ENCODE measurements at regions not wholly inside any gene's neighbourhood (a gene's known extent, or its start where the extent isn't known, plus 50 kb on each side); places are given as distances from the start of the nearest gene placed in this dataset.

- WGBS, 2 donors: 22 to 28% methylated on average over 3 of the region's 3 CpGs
- H3K9me3 ChIP-seq: no peaks in the 10 kb centered on the region
- no peaks in the 10 kb centered on the region for H3K27me3 ChIP-seq
- no peaks in the 10 kb centered on the region for H3K36me3 ChIP-seq
- no peak overlapping the region for H3K27ac ChIP-seq
- intact Hi-C loops (cut with DNase I): no loop called here
- no peaks in the 10 kb centered on the region for H3K4me1 ChIP-seq
- no peak for TF ChIP-seq POLR2A (IDR thresholded peaks at IDR 0.05)
- TF ChIP-seq, protein P1, sequence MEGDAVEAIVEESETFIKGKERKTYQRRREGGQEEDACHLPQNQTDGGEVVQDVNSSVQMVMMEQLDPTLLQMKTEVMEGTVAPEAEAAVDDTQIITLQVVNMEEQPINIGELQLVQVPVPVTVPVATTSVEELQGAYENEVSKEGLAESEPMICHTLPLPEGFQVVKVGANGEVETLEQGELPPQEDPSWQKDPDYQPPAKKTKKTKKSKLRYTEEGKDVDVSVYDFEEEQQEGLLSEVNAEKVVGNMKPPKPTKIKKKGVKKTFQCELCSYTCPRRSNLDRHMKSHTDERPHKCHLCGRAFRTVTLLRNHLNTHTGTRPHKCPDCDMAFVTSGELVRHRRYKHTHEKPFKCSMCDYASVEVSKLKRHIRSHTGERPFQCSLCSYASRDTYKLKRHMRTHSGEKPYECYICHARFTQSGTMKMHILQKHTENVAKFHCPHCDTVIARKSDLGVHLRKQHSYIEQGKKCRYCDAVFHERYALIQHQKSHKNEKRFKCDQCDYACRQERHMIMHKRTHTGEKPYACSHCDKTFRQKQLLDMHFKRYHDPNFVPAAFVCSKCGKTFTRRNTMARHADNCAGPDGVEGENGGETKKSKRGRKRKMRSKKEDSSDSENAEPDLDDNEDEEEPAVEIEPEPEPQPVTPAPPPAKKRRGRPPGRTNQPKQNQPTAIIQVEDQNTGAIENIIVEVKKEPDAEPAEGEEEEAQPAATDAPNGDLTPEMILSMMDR (IDR thresholded peaks at IDR 0.05): no peak
- no peak for DNase-seq
- H3K4me3 ChIP-seq: no peak overlapping the region
These were observed 649.6 kb upstream of the RORB start for GRCh38 chr9:73847536-73847935.

DNA sequence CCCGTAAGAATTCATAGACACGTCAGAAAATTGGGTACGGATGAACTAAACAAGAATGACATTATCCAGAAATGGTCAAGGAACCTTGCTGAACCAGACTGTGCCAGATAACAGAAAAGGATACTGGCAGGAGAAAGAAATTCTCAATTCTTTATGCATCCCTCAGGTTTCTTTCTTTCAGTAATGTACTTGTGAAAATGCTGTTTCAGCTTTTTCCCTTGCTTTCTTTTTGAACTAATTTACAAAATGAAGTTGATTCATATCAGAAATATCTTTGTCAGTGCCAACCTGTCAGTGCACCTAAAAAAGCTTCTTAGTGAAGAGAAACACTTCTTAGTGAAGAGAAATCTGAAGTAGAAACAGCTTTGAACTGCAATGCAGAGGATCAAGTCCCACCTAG lies 643.6 kb upstream of the RORB start:
- DNase-seq: no peak
- Histone ChIP-seq H3K27me3 (no peaks in the 10 kb centered on the region), H3K9me3 (no peaks in the 10 kb centered on the region), H3K27ac (no peak overlapping the region), H3K4me1 (no peaks in the 10 kb centered on the region), H3K4me3 (no peak overlapping the region), H3K36me3 (no peaks in the 10 kb centered on the region)
- 65 to 78% methylated on average over 3 of the region's 3 CpGs for WGBS, 2 donors
- intact Hi-C loops (cut with DNase I): no loop called here
- TF ChIP-seq, protein P1 (IDR thresholded peaks at IDR 0.05): no peak
- no peak for TF ChIP-seq POLR2A (IDR thresholded peaks at IDR 0.05)

- no peaks in the 10 kb centered on the region for H3K9me3 ChIP-seq
- TF ChIP-seq POLR2A (IDR thresholded peaks at IDR 0.05): no peak
- TF ChIP-seq, protein P1 (IDR thresholded peaks at IDR 0.05): no peak
- H3K4me3 ChIP-seq: no peak overlapping the region
- H3K27me3 ChIP-seq: no peaks in the 10 kb centered on the region
- H3K27ac ChIP-seq: no peak overlapping the region
- H3K4me1 ChIP-seq: no peaks in the 10 kb centered on the region
- H3K36me3 ChIP-seq: no peaks in the 10 kb centered on the region
- no peak for DNase-seq
- intact Hi-C loops (cut with DNase I): no loop called here
These were observed 641.9 kb upstream of the RORB start for GRCh38 chr9:73855206-73855605.

DNA sequence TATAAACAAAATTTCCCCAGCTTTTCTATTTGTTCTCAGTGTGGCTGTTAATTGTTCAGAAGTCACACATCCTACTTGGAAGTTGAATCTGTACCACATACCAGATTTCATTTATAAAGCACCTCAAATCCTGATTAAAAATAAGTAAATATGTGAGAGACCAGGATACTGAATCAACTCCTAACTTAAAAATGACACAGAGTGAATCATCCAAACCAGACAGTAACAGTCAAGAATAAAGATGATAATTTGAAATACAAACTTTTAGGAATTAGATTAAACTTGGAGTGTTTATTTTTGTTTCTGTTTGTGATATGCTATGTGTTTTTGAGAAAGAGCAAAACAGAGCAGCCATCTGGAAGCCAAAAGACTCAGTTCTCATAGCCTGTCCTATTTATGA lies 633.2 kb upstream of the RORB start:
- Histone ChIP-seq H3K27me3 (no peaks in the 10 kb centered on the region), H3K9me3 (no peaks in the 10 kb centered on the region), H3K4me1 (peaks cover 0 to under 1% (median 0%) of the 10 kb centered on the region in 3 donors), H3K4me3 (no peak overlapping the region), H3K27ac (no peak overlapping the region), H3K36me3 (no peaks in the 10 kb centered on the region)
- TF ChIP-seq, protein P1 (IDR thresholded peaks at IDR 0.05): no peak
- no peak for DNase-seq
- intact Hi-C loops (cut with DNase I): no loop called here

DNA sequence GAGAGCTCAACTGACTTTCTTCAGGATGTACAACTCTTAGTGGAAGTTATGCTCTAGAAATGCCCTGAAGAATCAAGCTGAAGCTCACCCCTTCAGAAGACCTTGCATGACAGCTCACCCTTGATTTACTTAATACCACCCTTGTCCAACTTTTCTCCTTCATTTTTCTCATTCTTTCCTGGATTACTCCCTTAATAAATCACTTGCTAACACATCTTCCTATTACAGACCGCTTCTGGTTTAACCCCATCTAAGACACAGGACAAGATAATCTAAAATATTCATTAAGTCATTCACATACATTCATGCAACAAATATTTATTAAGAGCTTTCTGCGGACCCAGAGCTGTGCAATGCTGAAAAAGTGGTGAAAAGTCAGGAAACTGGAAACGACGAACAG lies 630.7 kb upstream of the RORB start:
- WGBS, 2 donors: 91 to 93% methylated on average over 4 of the region's 4 CpGs
- intact Hi-C loops (cut with DNase I): no loop called here
- Histone ChIP-seq H3K27me3 (no peaks in the 10 kb centered on the region), H3K4me1 (peaks cover 0 to 5% (median 0%) of the 10 kb centered on the region in 3 donors), H3K27ac (no peak overlapping the region), H3K4me3 (no peak overlapping the region), H3K9me3 (no peaks in the 10 kb centered on the region), H3K36me3 (no peaks in the 10 kb centered on the region)
- TF ChIP-seq POLR2A (IDR thresholded peaks at IDR 0.05): no peak
- TF ChIP-seq, protein P1 (IDR thresholded peaks at IDR 0.05): no peak
- DNase-seq: no peak
